ENCODE measurements at regions not wholly inside any gene's neighbourhood (a gene's known extent, or its start where the extent isn't known, plus 50 kb on each side); places are given as distances from the start of the nearest gene placed in this dataset.

DNA sequence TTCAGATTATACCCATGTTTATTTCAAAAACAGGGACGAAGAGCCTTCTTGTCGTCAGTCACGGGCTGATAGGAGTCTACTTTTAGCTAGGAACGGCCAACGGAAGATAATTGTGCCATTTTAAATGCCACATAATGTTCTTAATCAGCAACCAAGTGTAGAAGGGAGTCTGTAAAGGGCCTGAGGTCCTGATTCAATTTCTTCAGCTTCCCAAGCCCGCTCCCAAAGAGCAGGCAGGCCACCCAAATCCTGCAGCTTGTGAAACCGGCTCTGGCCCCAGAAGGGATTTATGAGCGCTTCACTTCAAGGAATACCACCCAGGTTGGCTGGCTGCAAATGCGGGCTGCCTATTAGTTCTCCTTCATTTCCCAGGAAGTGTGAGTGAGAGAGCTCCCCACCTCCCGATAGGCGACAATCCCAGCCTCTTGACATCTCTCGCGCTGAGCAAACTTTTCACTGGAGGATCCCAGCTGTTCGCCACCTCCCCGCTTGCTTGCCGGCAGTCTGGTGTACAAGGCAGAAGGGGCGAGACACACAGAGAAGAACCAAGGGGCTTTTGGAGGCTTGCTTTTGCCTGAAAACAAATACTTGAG, 272.9 kb downstream of the CDH20 start:
- Histone ChIP-seq H3K9me3 (no peaks in the 10 kb centered on the region), H3K4me1 (ENCODE audit: insufficient read depth) (peaks cover 4% of the 10 kb centered on the region), H3K27me3 (no peaks in the 10 kb centered on the region), H3K27ac (no peak overlapping the region), H3K4me3 (no peak overlapping the region), H3K36me3 (no peaks in the 10 kb centered on the region)
- TF ChIP-seq POLR2A (IDR thresholded peaks at IDR 0.05), result no peak
- TF ChIP-seq, protein P1, sequence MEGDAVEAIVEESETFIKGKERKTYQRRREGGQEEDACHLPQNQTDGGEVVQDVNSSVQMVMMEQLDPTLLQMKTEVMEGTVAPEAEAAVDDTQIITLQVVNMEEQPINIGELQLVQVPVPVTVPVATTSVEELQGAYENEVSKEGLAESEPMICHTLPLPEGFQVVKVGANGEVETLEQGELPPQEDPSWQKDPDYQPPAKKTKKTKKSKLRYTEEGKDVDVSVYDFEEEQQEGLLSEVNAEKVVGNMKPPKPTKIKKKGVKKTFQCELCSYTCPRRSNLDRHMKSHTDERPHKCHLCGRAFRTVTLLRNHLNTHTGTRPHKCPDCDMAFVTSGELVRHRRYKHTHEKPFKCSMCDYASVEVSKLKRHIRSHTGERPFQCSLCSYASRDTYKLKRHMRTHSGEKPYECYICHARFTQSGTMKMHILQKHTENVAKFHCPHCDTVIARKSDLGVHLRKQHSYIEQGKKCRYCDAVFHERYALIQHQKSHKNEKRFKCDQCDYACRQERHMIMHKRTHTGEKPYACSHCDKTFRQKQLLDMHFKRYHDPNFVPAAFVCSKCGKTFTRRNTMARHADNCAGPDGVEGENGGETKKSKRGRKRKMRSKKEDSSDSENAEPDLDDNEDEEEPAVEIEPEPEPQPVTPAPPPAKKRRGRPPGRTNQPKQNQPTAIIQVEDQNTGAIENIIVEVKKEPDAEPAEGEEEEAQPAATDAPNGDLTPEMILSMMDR (IDR thresholded peaks at IDR 0.05), result no peak
- no peak for TF ChIP-seq EP300 (IDR thresholded peaks at IDR 0.05)
- peak in 1 of 5 donors; percentile 26 for DNase-seq
- 33 to 41% (median 40%) methylated on average over 17 of the region's 17 CpGs for WGBS, 3 donors
- intact Hi-C loops (cut with DNase I), result no loop called here

DNA sequence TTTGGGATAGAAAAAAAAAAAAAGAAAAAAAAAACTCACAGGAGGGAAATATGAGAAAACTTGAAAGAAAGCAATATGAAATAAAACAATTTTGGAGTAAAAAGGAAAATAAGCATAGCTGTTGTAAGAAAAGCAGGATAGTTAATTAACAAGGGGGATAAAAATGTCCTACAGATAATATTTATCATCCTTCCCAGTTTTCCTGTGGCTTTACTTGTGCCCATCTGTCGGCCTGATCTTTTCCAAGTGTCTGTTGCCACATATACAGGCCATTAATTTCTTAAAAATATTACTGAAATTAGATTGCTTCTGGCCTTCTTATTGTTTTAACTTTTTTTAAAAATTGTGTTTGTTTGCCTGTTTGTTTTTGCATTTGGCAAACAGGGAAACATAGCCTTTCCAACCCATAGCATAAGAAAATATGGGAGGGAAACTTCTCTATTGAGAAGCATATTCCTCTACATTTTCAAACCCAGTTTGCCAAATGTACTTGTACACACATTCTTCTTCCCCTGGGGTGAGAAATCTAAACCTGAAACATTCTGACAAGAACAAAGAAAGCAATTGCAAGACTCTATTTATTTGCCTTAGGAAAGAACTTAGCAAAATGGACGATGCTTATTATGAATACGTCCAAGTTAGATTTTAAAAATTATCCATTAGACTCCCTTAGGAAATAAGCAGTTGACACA, 272.3 kb downstream of the CDH20 start:
- H3K36me3 ChIP-seq, result no peaks in the 10 kb centered on the region
- DNase-seq, result no peak
- peaks cover 4% of the 10 kb centered on the region for H3K4me1 ChIP-seq (ENCODE audit: insufficient read depth)
- H3K27me3 ChIP-seq, result no peaks in the 10 kb centered on the region
- no peak overlapping the region for H3K27ac ChIP-seq
- H3K4me3 ChIP-seq, result no peak overlapping the region
- no peaks in the 10 kb centered on the region for H3K9me3 ChIP-seq
- WGBS, 3 donors, result 44 to 67% (median 53%) methylated on average over 3 of the region's 3 CpGs
- intact Hi-C loops (cut with DNase I), result no loop called here
- TF ChIP-seq, protein P1 (IDR thresholded peaks at IDR 0.05), result no peak
- TF ChIP-seq EP300 (IDR thresholded peaks at IDR 0.05) (no peak), POLR2A (IDR thresholded peaks at IDR 0.05) (no peak)

Measured in ovary (tissue), 7 donors.